ENCODE measurements at regions not wholly inside any gene's neighbourhood (a gene's known extent, or its start where the extent isn't known, plus 50 kb on each side); places are given as distances from the start of the nearest gene placed in this dataset.

GRCh38 chr12:108401964-108402363 is 62.9 kb upstream of the CMKLR1 start:
- DNase-seq (ENCODE audit: low read depth, low spot score) (no peak), ATAC-seq (no peak)
- peaks cover 2% of the 10 kb centered on the region; the same call in 1 of the 2 replicates for H3K27me3 ChIP-seq (ENCODE audit: control insufficient read depth, insufficient read depth, low read length)
- no peak overlapping the region for H3K4me3 ChIP-seq (ENCODE audit: low read depth in 2 of 2, low read length in 2 of 2)
- in situ Hi-C loops (cut with HindIII; ENCODE audit: low pct_unique_long_range_greater_than_20kb, low sequenced_read_pairs): no loop called here
- ChIA-PET CTCF (no interaction called here), POLR2A (interaction anchor here (0.6 kb wide), 1 partner anchor 25 kb away, joined by 3 read pairs; no protein-coding TSS in a partner anchor)
- H3K9me3 ChIP-seq (ENCODE audit: control insufficient read depth, insufficient read depth, low read depth, low read length): no peaks in the 10 kb centered on the region; the same call in 1 of the 2 replicates
- no peak overlapping the region for H3K27ac ChIP-seq (ENCODE audit: low read length)
- BruUV-seq (replicated peaks): no TSS peak
- TF ChIP-seq, protein P1, sequence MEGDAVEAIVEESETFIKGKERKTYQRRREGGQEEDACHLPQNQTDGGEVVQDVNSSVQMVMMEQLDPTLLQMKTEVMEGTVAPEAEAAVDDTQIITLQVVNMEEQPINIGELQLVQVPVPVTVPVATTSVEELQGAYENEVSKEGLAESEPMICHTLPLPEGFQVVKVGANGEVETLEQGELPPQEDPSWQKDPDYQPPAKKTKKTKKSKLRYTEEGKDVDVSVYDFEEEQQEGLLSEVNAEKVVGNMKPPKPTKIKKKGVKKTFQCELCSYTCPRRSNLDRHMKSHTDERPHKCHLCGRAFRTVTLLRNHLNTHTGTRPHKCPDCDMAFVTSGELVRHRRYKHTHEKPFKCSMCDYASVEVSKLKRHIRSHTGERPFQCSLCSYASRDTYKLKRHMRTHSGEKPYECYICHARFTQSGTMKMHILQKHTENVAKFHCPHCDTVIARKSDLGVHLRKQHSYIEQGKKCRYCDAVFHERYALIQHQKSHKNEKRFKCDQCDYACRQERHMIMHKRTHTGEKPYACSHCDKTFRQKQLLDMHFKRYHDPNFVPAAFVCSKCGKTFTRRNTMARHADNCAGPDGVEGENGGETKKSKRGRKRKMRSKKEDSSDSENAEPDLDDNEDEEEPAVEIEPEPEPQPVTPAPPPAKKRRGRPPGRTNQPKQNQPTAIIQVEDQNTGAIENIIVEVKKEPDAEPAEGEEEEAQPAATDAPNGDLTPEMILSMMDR (IDR thresholded peaks at IDR 0.05): no peak
- TF ChIP-seq TCF7L2 (IDR thresholded peaks at IDR 0.05; ENCODE audit: low read depth, low read length) (no peak), POLR2AphosphoS5 (IDR thresholded peaks at IDR 0.05; ENCODE audit: low read depth, low read length) (no peak), SIN3A (IDR thresholded peaks at IDR 0.05; ENCODE audit: borderline replicate concordance, insufficient read depth, low read depth, low read length) (no peak)
- TF ChIP-seq, protein P2, sequence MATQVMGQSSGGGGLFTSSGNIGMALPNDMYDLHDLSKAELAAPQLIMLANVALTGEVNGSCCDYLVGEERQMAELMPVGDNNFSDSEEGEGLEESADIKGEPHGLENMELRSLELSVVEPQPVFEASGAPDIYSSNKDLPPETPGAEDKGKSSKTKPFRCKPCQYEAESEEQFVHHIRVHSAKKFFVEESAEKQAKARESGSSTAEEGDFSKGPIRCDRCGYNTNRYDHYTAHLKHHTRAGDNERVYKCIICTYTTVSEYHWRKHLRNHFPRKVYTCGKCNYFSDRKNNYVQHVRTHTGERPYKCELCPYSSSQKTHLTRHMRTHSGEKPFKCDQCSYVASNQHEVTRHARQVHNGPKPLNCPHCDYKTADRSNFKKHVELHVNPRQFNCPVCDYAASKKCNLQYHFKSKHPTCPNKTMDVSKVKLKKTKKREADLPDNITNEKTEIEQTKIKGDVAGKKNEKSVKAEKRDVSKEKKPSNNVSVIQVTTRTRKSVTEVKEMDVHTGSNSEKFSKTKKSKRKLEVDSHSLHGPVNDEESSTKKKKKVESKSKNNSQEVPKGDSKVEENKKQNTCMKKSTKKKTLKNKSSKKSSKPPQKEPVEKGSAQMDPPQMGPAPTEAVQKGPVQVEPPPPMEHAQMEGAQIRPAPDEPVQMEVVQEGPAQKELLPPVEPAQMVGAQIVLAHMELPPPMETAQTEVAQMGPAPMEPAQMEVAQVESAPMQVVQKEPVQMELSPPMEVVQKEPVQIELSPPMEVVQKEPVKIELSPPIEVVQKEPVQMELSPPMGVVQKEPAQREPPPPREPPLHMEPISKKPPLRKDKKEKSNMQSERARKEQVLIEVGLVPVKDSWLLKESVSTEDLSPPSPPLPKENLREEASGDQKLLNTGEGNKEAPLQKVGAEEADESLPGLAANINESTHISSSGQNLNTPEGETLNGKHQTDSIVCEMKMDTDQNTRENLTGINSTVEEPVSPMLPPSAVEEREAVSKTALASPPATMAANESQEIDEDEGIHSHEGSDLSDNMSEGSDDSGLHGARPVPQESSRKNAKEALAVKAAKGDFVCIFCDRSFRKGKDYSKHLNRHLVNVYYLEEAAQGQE (IDR thresholded peaks at IDR 0.05; ENCODE audit: insufficient read depth in 1 of 2, low read depth in 2 of 2, low read length in 1 of 2): no peak
- intact Hi-C loops (cut with micrococcal nuclease; ENCODE audit: unreplicated experiment): no loop called here
- H3K36me3 ChIP-seq (ENCODE audit: control insufficient read depth, insufficient read depth, low read length): no peaks in the 10 kb centered on the region
- no peaks in the 10 kb centered on the region for H3K4me1 ChIP-seq (ENCODE audit: control insufficient read depth, insufficient read depth, low read length)

DNA sequence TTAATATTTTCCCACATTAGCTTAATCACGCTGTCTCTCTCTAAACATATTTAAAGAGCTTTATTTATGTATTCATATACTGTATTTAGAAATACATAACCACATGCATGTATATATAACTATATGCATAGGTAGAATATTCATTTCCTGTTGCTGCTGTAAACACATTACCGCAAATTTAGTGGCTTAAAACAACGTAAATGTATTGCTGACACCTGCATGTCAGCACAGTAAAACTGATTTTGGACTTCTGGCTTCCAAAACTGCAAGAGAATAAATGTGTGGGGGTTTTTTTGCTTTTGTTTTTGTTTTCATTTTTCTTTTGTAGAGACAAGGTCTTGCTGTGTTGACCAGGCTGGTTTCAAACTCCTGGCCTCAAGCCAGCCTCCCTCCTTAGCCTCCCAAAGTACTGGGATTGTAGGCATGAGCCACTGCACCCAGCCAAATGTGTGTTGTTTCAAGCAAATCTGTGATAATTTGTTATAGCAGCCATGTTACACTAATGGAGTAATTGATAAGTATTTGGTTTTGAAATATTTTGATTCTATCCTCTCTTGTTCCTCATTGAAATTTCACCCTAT is 61.9 kb upstream of the CMKLR1 start:
- no TSS peak for BruUV-seq (replicated peaks)
- intact Hi-C loops (cut with micrococcal nuclease; ENCODE audit: unreplicated experiment): no loop called here

More for the DNA sequence above, 61.9 kb upstream of the CMKLR1 start:
- in situ Hi-C loops (cut with HindIII; ENCODE audit: low pct_unique_long_range_greater_than_20kb, low sequenced_read_pairs): no loop called here
- ATAC-seq (no peak), DNase-seq (ENCODE audit: low read depth, low spot score) (no peak)
- H3K9me3 ChIP-seq (ENCODE audit: control insufficient read depth, insufficient read depth, low read depth, low read length): no peaks in the 10 kb centered on the region
- no peak overlapping the region for H3K4me3 ChIP-seq (ENCODE audit: low read depth in 2 of 2, low read length in 2 of 2)
- H3K27me3 ChIP-seq (ENCODE audit: control insufficient read depth, insufficient read depth, low read length): peaks cover 2% of the 10 kb centered on the region; the same call in 1 of the 2 replicates
- CTCF ChIA-PET: interaction anchor here (0.6 kb wide), 1 partner anchor 11 kb away, joined by 3 read pairs; no protein-coding TSS in a partner anchor
- no peaks in the 10 kb centered on the region for H3K36me3 ChIP-seq (ENCODE audit: control insufficient read depth, insufficient read depth, low read length)
- POLR2A ChIA-PET: interaction anchor here (0.6 kb wide), 1 partner anchor 24 kb away, joined by 3 read pairs; no protein-coding TSS in a partner anchor
- H3K4me1 ChIP-seq (ENCODE audit: control insufficient read depth, insufficient read depth, low read length): no peaks in the 10 kb centered on the region
- no peak overlapping the region for H3K27ac ChIP-seq (ENCODE audit: low read length)
- TF ChIP-seq SIN3A (IDR thresholded peaks at IDR 0.05; ENCODE audit: borderline replicate concordance, insufficient read depth, low read depth, low read length): no peak
- TF ChIP-seq TCF7L2 (IDR thresholded peaks at IDR 0.05; ENCODE audit: low read depth, low read length): no peak
- TF ChIP-seq, protein P1 (IDR thresholded peaks at IDR 0.05): no peak
- no peak for TF ChIP-seq POLR2AphosphoS5 (IDR thresholded peaks at IDR 0.05; ENCODE audit: low read depth, low read length)
